ENCODE measurements at regions not wholly inside any gene's neighbourhood (a gene's known extent, or its start where the extent isn't known, plus 50 kb on each side); places are given as distances from the start of the nearest gene placed in this dataset.

DNA sequence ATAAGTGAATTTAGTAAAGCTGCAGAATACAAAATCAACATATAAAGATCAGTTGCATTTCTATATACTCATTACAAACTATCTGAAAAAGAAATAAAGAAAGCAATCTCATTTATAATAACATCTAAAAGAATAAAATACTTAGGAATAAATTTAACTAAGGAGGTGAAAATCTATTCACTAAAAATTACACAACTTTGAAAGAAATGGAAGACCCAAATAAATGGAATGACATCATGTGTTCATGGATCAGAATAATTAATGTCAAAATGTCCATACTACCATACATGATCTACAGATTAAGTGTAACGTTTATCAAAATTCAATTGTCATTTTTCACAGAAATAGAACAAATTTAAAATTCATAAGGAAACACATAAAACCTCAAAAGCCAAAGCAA lies 194.9 kb downstream of the TINAG start:
- TF ChIP-seq, protein P1, sequence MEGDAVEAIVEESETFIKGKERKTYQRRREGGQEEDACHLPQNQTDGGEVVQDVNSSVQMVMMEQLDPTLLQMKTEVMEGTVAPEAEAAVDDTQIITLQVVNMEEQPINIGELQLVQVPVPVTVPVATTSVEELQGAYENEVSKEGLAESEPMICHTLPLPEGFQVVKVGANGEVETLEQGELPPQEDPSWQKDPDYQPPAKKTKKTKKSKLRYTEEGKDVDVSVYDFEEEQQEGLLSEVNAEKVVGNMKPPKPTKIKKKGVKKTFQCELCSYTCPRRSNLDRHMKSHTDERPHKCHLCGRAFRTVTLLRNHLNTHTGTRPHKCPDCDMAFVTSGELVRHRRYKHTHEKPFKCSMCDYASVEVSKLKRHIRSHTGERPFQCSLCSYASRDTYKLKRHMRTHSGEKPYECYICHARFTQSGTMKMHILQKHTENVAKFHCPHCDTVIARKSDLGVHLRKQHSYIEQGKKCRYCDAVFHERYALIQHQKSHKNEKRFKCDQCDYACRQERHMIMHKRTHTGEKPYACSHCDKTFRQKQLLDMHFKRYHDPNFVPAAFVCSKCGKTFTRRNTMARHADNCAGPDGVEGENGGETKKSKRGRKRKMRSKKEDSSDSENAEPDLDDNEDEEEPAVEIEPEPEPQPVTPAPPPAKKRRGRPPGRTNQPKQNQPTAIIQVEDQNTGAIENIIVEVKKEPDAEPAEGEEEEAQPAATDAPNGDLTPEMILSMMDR (conservative IDR thresholded peaks at IDR 0.05; ENCODE audit: low read depth, low read length) = no peak
- no peak for DNase-seq (ENCODE audit: low read depth)
- H3K4me3 ChIP-seq (ENCODE audit: low read length) = no peak overlapping the region

DNA sequence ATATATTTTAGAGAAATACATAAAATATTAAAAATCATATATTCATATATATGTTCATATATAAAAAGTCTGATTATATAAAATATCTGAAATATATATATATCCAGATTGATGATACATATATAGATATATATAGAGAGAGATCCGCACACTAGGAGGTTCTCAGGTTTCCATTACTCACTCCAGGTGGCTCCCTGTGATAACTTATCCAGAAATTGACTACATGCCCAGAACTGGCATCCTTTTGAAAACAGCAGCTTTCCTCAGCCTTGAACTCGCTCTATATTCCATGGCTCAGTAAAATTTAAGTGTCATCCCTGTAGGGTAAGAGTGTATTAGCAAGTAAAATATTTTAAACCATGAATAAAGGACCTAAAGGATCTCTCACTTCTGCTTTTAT lies 206.8 kb downstream of the TINAG start:
- DNase-seq (ENCODE audit: low read depth) = no peak
- TF ChIP-seq, protein P1 (conservative IDR thresholded peaks at IDR 0.05; ENCODE audit: low read depth, low read length) = no peak
- H3K4me3 ChIP-seq (ENCODE audit: low read length) = no peak overlapping the region

DNA sequence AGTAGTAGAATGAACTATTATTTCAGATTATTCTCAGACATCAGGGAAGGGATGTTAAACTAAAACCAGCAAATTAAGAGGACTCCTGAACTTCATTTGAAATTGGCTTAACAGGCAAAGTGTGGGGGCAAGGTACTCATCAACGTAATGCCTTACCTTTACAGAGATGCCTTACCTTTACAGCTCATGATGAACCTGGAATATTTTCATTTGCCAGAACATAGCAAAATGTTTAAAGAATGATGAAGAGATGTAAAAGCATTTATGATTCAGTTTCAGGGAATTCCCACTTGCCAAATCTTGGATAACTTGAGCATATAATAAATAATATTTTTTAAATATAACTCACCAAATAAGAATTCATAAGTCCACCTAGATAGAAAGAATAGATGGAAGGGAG lies 207.5 kb downstream of the TINAG start:
- no peak for DNase-seq (ENCODE audit: low read depth)

DNA sequence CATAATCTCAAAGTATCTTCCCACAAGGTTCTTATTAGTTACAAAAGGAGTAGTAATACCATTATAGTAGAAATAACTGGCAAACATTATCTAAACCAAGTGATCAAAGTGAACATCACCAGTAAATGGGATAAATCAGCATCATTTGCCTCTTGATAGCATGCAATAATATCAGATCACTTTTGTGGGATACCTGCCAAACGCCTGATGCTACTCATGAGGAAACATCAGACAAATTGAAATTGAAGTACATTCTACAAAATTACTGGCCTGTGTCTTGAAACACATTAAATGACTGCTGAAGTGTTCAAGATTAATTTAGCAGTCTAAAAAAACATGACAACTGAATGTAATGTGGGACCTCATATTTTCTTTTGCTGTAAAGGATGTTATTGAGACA lies 208.1 kb downstream of the TINAG start:
- no peak overlapping the region for H3K4me3 ChIP-seq (ENCODE audit: low read length)
- TF ChIP-seq, protein P1 (conservative IDR thresholded peaks at IDR 0.05; ENCODE audit: low read depth, low read length) = no peak
- DNase-seq (ENCODE audit: low read depth) = no peak

More for the DNA sequence above, 207.5 kb downstream of the TINAG start:
- no peak overlapping the region for H3K4me3 ChIP-seq (ENCODE audit: low read length)
- TF ChIP-seq, protein P1 (conservative IDR thresholded peaks at IDR 0.05; ENCODE audit: low read depth, low read length) = no peak

DNA sequence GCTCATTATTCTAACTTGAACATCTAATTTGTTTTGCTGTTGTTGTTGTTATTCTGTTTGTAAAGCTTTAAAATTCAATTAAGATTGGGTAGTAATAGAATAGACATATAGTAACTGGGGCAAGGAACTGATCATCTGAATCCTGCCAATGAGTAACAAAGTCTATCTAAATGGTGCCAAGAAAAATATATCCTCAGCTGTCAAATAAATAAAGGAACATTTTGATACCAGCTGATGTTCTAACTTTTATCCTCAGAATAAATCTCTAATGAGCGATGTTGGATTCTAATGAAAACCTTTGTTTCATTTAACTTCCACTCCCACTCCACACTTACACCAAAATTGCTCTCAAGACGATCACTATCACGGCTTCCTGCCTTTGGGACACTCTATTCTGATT lies 210.9 kb downstream of the TINAG start:
- DNase-seq (ENCODE audit: low read depth) = no peak

DNA sequence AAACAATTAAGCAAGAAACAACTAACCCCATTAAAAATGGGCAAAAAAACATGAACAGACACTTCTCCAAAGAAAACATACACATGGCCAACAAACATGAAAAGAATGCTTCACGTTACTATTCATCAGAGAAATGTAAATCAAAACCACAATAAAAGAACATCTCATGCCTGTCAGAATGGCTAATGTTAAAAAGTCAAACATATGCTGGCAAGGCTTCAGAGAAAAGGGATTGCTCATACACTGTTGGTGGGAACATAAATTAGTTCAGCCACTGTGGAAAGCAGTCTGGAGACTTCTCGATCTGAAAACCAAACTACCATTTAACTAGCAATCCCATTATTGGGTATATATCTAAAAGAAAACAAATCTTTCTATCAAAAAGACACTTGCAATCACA lies 217.5 kb downstream of the TINAG start:
- DNase-seq (ENCODE audit: low read depth) = no peak
- TF ChIP-seq, protein P1 (conservative IDR thresholded peaks at IDR 0.05; ENCODE audit: low read depth, low read length) = no peak

More for the DNA sequence above, 210.9 kb downstream of the TINAG start:
- no peak overlapping the region for H3K4me3 ChIP-seq (ENCODE audit: low read length)
- TF ChIP-seq, protein P1 (conservative IDR thresholded peaks at IDR 0.05; ENCODE audit: low read depth, low read length) = no peak

DNA sequence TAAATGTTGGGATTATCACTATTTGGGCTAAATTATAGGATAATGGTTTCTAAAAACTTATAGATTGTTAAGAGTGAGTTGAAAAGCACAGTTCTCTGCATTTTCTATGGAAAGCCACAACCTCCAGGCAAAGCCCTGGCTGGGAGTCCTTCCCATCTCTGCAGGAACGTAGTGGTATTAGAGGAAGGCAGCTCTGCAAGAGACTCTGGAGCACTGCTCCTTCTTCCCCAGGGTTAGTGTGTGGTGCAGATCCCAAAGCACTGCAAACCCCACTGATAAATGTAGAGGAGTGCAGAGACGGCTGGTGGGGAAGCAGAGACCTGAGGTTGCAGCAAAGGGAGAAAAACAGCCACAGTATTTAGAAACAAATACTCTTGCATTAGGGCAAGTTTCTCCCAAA lies 225.3 kb downstream of the TINAG start:
- TF ChIP-seq, protein P1 (conservative IDR thresholded peaks at IDR 0.05; ENCODE audit: low read depth, low read length) = no peak
- no peak for DNase-seq (ENCODE audit: low read depth)
- no peak overlapping the region for H3K4me3 ChIP-seq (ENCODE audit: low read length)

More for the DNA sequence above, 217.5 kb downstream of the TINAG start:
- no peak overlapping the region for H3K4me3 ChIP-seq (ENCODE audit: low read length)

Measured in retinal pigment epithelial cell (primary cell).